Aorta (tissue), 5 donors: ENCODE measurements at regions not wholly inside any gene's neighbourhood (a gene's known extent, or its start where the extent isn't known, plus 50 kb on each side); places are given as distances from the start of the nearest gene placed in this dataset.

ENCODE experiments used
- ATAC-seq: fragments of 200-7000 bp; cut with Tn5 transposase; one replicate; pipeline ENCODE4 v1.9.1; 2022; ENCODE audit warnings: moderate library complexity; ENCODE audit not compliant: low FRiP score
- DNase-seq, 2 donors: peaks; one replicate each; pipeline ENCODE4 v3.0.0-alpha.2; 2020
- H3K27ac ChIP-seq, 2 donors: one replicate each; pipeline ENCODE4 v1.5.1; 2013; ENCODE audit warnings: low read length in 2 of 2, mild to moderate bottlenecking in 2 of 2, moderate library complexity in 2 of 2, control low read depth in 1 of 2, inconsistent platforms in 1 of 2, low read depth in 1 of 2
- H3K27me3 ChIP-seq, 2 donors: one replicate each; pipeline ENCODE4 v1.6.1; 2013; ENCODE audit warnings: control low read depth in 1 of 2, low read length in 1 of 2, mild to moderate bottlenecking in 1 of 2, moderate library complexity in 1 of 2; ENCODE audit not compliant: insufficient read depth in 2 of 2, control insufficient read depth in 1 of 2
- H3K36me3 ChIP-seq, 2 donors: one replicate each; pipeline ENCODE4 v1.6.1; 2013; ENCODE audit warnings: control low read depth in 1 of 2, low read length in 1 of 2, mild to moderate bottlenecking in 1 of 2; ENCODE audit not compliant: insufficient read depth in 2 of 2, control insufficient read depth in 1 of 2
- H3K4me1 ChIP-seq, 2 donors: one replicate each; pipeline ENCODE4 v1.6.1; 2013; ENCODE audit warnings: low read length in 2 of 2, control low read depth in 1 of 2, mild to moderate bottlenecking in 1 of 2, moderate library complexity in 1 of 2; ENCODE audit not compliant: insufficient read depth in 2 of 2, control insufficient read depth in 1 of 2
- H3K4me3 ChIP-seq, 2 donors: one replicate each; pipeline ENCODE4 v1.5.1; 2013; ENCODE audit warnings: low read length in 2 of 2, control low read depth in 1 of 2, mild to moderate bottlenecking in 1 of 2
- H3K9me3 ChIP-seq: one replicate; pipeline ENCODE4 v1.6.1; 2013; ENCODE audit warnings: mild to moderate bottlenecking, low read length; ENCODE audit not compliant: control insufficient read depth
- WGBS, 2 donors: extraction: QIAGEN DNeasy Blood & Tissue Kit; methylation state at CpG; one replicate each; pipeline ENCODE4 v1.1.7; 2013; 5-methylcytosine and 5-hydroxymethylcytosine counted together
- intact Hi-C, 2 donors: fragments of 100-400 bp; cut with DNase I; formaldehyde crosslinking; loops; one replicate each; pipeline versions ENCODE4 v1.14.2 to v1.15.0; 2022
- donor health status: healthy with polysubstance abuse.
- donor health status: Bipolar disorder and iron deficiency.
- donor health status: DM: no; HTN: no; CAD: no.
- donor health status: DM: no; HTN: no; CAD: no.
- donor health status: DM: yes; HTN: yes; CAD: no.

- ATAC-seq = no peak
These were observed 1035.7 kb downstream of the ADGRL2 start for GRCh38 chr1:82836213-82836972.

GRCh38 chr1:82830690-82831380 lies 1030.1 kb downstream of the ADGRL2 start:
- 88 to 92% methylated on average over 6 of the region's 6 CpGs for WGBS, 2 donors
- no peaks in the 10 kb centered on the region for H3K27me3 ChIP-seq
- no peaks in the 10 kb centered on the region for H3K36me3 ChIP-seq
- no peak for ATAC-seq
- no peak for DNase-seq
- no peak overlapping the region for H3K4me3 ChIP-seq
- no peaks in the 10 kb centered on the region for H3K4me1 ChIP-seq
- intact Hi-C loops = no loop called here
- H3K9me3 ChIP-seq = no peaks in the 10 kb centered on the region
- H3K27ac ChIP-seq = no peak overlapping the region

More at GRCh38 chr1:82836213-82836972, 1035.7 kb downstream of the ADGRL2 start:
- no peak for DNase-seq
- H3K4me1 ChIP-seq = peaks cover 0 to 4% of the 10 kb centered on the region in 2 donors
- no peaks in the 10 kb centered on the region for H3K9me3 ChIP-seq
- 86 to 90% methylated on average over 7 of the region's 7 CpGs for WGBS, 2 donors
- H3K27me3 ChIP-seq = no peaks in the 10 kb centered on the region
- intact Hi-C loops = no loop called here
- H3K27ac ChIP-seq = no peak overlapping the region
- no peak overlapping the region for H3K4me3 ChIP-seq
- H3K36me3 ChIP-seq = no peaks in the 10 kb centered on the region

- WGBS, 2 donors = 91 to 95% methylated on average over 1 of the region's 1 CpG
- H3K9me3 ChIP-seq = no peaks in the 10 kb centered on the region
- no peaks in the 10 kb centered on the region for H3K27me3 ChIP-seq
- DNase-seq = no peak
- no peak overlapping the region for H3K27ac ChIP-seq
- H3K4me3 ChIP-seq = no peak overlapping the region
- H3K36me3 ChIP-seq = no peaks in the 10 kb centered on the region
- intact Hi-C loops = no loop called here
- no peaks in the 10 kb centered on the region for H3K4me1 ChIP-seq
- ATAC-seq = no peak
These were observed 1028.8 kb downstream of the ADGRL2 start for GRCh38 chr1:82829527-82829926.

- intact Hi-C loops = no loop called here
- Histone ChIP-seq H3K27me3 (no peaks in the 10 kb centered on the region), H3K4me3 (no peak overlapping the region), H3K4me1 (no peaks in the 10 kb centered on the region), H3K36me3 (no peaks in the 10 kb centered on the region), H3K27ac (no peak overlapping the region), H3K9me3 (no peaks in the 10 kb centered on the region)
- ATAC-seq (no peak), DNase-seq (no peak)
- WGBS, 2 donors = 87 to 95% methylated on average over 3 of the region's 3 CpGs
These were observed 1023.1 kb downstream of the ADGRL2 start for GRCh38 chr1:82823876-82824275.

GRCh38 chr1:82820816-82821215 lies 1020.1 kb downstream of the ADGRL2 start:
- Histone ChIP-seq H3K4me1 (no peaks in the 10 kb centered on the region), H3K9me3 (no peaks in the 10 kb centered on the region)
- WGBS, 2 donors = 75 to 81% methylated on average over 3 of the region's 3 CpGs

GRCh38 chr1:82819234-82819633 lies 1018.5 kb downstream of the ADGRL2 start:
- Histone ChIP-seq H3K27ac (no peak overlapping the region), H3K9me3 (no peaks in the 10 kb centered on the region), H3K4me3 (no peak overlapping the region), H3K36me3 (no peaks in the 10 kb centered on the region), H3K27me3 (no peaks in the 10 kb centered on the region), H3K4me1 (no peaks in the 10 kb centered on the region)
- intact Hi-C loops = no loop called here
- WGBS, 2 donors = 71 to 72% methylated on average over 1 of the region's 1 CpG
- DNase-seq (no peak), ATAC-seq (no peak)

More at GRCh38 chr1:82820816-82821215, 1020.1 kb downstream of the ADGRL2 start:
- Histone ChIP-seq H3K4me3 (no peak overlapping the region), H3K36me3 (no peaks in the 10 kb centered on the region), H3K27me3 (no peaks in the 10 kb centered on the region), H3K27ac (no peak overlapping the region)
- DNase-seq (no peak), ATAC-seq (no peak)
- intact Hi-C loops = no loop called here

GRCh38 chr1:82818586-82818985 lies 1017.9 kb downstream of the ADGRL2 start:
- Histone ChIP-seq H3K27me3 (no peaks in the 10 kb centered on the region), H3K9me3 (no peaks in the 10 kb centered on the region), H3K27ac (no peak overlapping the region), H3K36me3 (no peaks in the 10 kb centered on the region), H3K4me1 (no peaks in the 10 kb centered on the region), H3K4me3 (no peak overlapping the region)
- DNase-seq (no peak), ATAC-seq (no peak)
- intact Hi-C loops = no loop called here
- 97% methylated on average over 1 of the region's 1 CpG for WGBS, 2 donors

GRCh38 chr1:82813386-82813785 lies 1012.7 kb downstream of the ADGRL2 start:
- Histone ChIP-seq H3K9me3 (no peaks in the 10 kb centered on the region), H3K27ac (no peak overlapping the region), H3K4me1 (no peaks in the 10 kb centered on the region), H3K36me3 (no peaks in the 10 kb centered on the region), H3K27me3 (no peaks in the 10 kb centered on the region), H3K4me3 (no peak overlapping the region)
- no peak for ATAC-seq
- no peak for DNase-seq
- intact Hi-C loops = no loop called here

- intact Hi-C loops = no loop called here
- no peaks in the 10 kb centered on the region for H3K9me3 ChIP-seq
- DNase-seq = no peak
- ATAC-seq = no peak
- 55 to 57% methylated on average over 3 of the region's 3 CpGs for whole genome bisulfite sequencing, 2 donors
- H3K4me1 ChIP-seq = no peaks in the 10 kb centered on the region
- no peaks in the 10 kb centered on the region for H3K36me3 ChIP-seq
- no peak overlapping the region for H3K4me3 ChIP-seq
- H3K27ac ChIP-seq = no peak overlapping the region
- no peaks in the 10 kb centered on the region for H3K27me3 ChIP-seq
These were observed 1009.9 kb downstream of the ADGRL2 start for GRCh38 chr1:82810601-82811000.
